H54 (cell line): ENCODE measurements at regions not wholly inside any gene's neighbourhood (a gene's known extent, or its start where the extent isn't known, plus 50 kb on each side); places are given as distances from the start of the nearest gene placed in this dataset.
"Not testable (repeated sequence)": the region's sequence is repeated elsewhere in the genome, so short reads cannot be mapped to it uniquely, and the experiment has no call there.

ENCODE experiments used
- DNase-seq: peaks from one replicate; pipeline ENCODE4 v3.0.0; 2011; ENCODE audit warnings: low spot score, mixed read lengths; ENCODE audit not compliant: insufficient read length
- FAIRE-seq: peaks from 3 replicates; lab custom pipeline; 2011; peaks lifted over from hg19 to GRCh38; lab: Jason Lieb, UNC
- POLR2A ChIP-seq: IDR thresholded peaks from 2 replicates; pipeline ENCODE4 v1.6.1; 2011; ENCODE audit warnings: low read depth, mild to moderate bottlenecking, low read length

DNA sequence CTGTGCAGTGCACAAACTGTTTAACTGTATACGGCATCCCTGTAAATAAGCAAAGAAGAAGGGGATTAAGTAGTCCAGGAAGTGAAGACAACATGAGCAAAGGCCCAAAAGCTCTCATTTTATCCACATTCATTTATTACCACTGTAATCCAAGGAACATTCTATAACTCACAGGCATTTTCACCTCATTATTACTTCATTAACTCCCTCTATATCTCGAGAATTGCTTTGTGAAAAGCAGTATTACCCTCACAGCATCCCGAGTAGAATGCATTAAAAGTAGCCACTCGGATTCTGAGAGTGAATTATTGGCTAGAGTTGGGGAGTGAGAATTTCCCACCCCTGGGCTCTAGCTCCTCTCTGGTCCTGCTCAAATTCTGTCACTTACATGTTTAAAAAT is 51.0 kb upstream of the CHCHD3 start:
- DNase-seq: no peak
- no peak for TF ChIP-seq POLR2A
- no peak for FAIRE-seq

DNA sequence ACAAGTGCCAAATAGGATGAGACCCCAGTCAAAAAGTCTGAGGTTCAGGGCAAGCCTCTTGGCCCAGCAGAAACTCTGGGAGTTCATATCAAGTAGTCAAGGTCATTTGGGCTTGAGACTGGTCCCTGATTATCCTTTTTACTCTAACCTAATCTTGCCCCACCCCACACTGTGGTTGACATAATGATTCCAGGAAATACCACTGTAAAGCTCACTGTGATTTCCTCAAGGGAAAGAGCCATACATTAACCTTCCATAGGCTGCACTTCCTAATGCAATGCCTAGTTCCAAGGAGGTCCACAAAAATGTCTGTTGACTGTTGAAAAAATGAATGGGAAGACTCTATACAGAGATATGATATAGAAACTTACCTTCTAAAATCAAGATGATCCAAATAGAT is 52.9 kb upstream of the CHCHD3 start:
- no peak for TF ChIP-seq POLR2A
- FAIRE-seq: no peak
- no peak for DNase-seq

DNA sequence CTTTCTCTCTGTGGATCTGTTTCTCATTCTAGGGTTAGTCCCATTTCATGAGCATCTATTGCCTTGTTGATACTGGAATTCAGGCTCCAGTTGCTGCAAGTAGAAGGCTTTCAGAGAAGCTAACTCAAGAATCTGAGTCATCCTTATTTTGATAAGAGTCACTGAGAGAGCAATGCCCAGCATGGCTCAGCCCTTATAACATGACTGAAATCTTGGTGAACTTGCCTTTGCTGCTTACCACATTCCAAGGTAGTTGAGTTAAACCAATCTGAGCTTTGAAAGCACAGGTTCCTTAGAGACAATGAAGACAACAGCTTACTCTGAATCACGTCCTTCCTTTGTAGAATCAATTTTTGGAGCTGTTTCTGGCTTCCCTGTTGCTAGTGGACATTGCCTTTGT is 53.6 kb upstream of the CHCHD3 start:
- FAIRE-seq: no peak
- DNase-seq: peak; percentile 5
- TF ChIP-seq POLR2A: no peak

GRCh38 chr7:133139350-133139749 is 57.5 kb upstream of the CHCHD3 start:
- DNase-seq: peak; percentile 10
- no peak for FAIRE-seq
- TF ChIP-seq POLR2A: no peak

GRCh38 chr7:133139801-133140200 is 57.9 kb upstream of the CHCHD3 start:
- no peak for TF ChIP-seq POLR2A
- FAIRE-seq (no peak), DNase-seq (no peak)

- DNase-seq (no peak), FAIRE-seq (no peak)
- no peak for TF ChIP-seq POLR2A
Measured at GRCh38 chr7:133140994-133141595, 59.2 kb upstream of the CHCHD3 start.

DNA sequence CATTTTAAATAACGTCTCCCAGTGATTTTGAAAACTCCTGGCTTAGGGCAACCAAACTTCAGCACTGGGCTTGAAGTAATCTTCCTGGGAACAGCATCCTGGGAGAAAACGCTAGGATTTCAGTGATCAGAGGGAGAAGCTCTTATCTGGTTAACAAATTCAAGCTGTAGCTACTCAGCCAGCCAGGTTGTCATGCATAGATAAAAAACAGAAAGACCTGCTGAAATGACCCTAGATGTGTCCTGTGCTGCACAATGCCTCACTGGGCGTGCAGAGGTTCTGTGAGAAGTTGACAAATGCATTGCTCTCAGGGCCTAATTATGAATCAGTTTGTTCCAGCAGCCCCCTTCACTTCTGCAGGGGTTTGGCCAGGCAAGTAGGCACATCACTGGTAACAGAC is 68.9 kb upstream of the CHCHD3 start:
- no peak for FAIRE-seq
- no peak for DNase-seq
- no peak for TF ChIP-seq POLR2A

- no peak for TF ChIP-seq POLR2A
- no peak for DNase-seq
- FAIRE-seq: no peak
Measured at GRCh38 chr7:133152875-133153274, 71.0 kb upstream of the CHCHD3 start.

GRCh38 chr7:133155146-133155545 is 73.3 kb upstream of the CHCHD3 start:
- TF ChIP-seq POLR2A: no peak
- no peak for DNase-seq
- no peak for FAIRE-seq

DNA sequence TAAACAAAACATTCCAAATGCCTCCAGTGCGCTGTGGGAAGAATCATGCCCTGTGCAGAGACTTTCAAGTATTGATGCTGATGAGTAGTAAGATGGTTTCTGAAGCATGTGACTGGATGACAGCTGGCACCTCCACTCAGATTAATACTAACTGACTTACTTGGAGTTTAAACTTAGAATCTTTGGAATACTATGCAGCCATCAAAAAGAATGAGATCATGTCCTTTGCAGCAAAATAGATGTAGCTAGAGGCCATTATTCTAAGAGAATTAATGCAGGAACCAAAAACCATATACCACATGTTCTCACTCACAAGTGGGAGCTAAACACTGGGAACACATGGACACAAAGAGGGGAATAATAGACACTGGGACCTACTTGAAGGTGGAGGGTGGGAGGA is 73.8 kb upstream of the CHCHD3 start:
- DNase-seq (no peak), FAIRE-seq (no peak)
- TF ChIP-seq POLR2A: no peak

GRCh38 chr7:133157045-133157444 is 75.2 kb upstream of the CHCHD3 start:
- TF ChIP-seq POLR2A: no peak
- no peak for FAIRE-seq

DNA sequence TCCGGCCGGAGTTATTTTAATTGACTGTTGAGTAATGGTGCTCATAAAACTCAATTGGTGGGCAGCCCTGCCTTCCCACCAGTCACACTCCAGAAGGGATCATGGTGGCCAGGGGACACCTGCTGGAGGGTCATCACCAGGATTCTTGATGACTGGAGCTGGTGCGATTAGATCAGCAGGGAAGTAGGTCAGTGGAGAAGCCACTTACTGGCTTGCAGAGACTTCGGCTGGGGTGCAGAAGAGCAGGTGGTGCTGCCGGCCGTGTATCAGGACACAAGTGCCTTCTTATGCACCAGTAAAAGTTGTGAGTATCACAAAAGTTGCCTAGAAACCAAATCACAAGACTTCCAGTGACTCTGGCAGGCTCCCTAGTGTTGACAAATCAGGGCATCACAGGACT is 82.6 kb upstream of the CHCHD3 start:
- DNase-seq (no peak), FAIRE-seq (no peak)
- TF ChIP-seq POLR2A: no peak

More at GRCh38 chr7:133157045-133157444, 75.2 kb upstream of the CHCHD3 start:
- no peak for DNase-seq

DNA sequence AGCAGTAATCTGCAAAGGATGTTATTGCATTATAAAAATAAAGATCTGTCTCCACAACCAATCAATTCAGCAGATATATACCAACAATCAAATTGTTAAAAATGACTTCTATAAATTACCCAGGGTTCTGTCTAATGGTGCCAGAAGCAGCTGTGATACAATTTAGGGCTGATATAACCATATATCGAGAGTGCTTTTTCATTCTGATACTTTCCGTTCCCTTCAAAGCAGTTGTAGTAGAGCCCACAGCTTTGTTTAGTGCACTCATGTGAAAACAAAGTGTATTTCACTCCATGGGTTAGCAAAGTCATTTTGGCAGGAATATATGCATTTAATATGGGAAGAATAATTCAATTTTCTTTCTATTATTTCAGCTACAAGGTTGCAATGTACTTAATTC is 83.1 kb upstream of the CHCHD3 start:
- no peak for FAIRE-seq

DNA sequence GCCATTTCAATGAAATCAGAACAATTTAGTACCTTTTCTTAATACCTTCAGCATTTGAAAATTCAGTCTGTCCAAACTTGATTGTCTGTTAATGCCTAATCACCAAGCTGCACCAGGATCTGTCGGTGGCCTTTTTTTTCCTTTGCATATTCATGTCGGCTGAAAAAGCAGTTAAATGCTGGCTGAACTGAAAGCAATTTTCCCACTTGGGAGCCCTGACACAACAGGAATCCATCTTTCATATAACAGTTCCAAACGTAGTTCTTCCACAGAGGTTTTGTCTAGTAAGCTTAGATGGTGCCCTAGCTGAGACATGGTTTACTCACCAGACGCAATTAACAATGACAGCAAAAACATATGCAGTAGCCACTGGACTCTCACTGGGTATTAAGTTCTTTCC is 83.6 kb upstream of the CHCHD3 start:
- FAIRE-seq (no peak), DNase-seq (no peak)
- no peak for TF ChIP-seq POLR2A

More for the DNA sequence above, 83.1 kb upstream of the CHCHD3 start:
- DNase-seq: no peak
- no peak for TF ChIP-seq POLR2A

DNA sequence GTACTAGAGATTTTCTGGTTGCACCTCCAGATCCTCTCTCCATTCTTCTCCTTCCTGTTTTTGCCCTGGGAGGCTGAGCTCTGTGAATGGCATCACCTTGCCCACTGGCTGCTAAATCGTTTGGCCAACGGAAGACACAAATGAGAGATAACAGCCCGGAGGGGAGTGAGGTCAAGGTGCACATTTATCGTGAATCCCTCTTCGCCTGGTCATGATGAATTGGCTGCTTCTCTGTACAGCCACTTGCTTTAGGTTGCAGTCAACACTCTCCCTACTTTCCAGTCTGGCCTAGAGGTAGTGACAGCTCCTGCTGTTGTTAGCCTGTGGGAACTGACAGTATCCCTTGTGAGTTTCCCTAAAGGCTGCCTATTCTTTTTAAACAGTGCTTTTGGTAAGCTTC is 85.4 kb upstream of the CHCHD3 start:
- TF ChIP-seq POLR2A: no peak
- no peak for DNase-seq
- FAIRE-seq: no peak

- not testable (repeated sequence) for DNase-seq, FAIRE-seq
Measured at GRCh38 chr7:133169167-133169822, 83.6 kb upstream of the EXOC4 start.

DNA sequence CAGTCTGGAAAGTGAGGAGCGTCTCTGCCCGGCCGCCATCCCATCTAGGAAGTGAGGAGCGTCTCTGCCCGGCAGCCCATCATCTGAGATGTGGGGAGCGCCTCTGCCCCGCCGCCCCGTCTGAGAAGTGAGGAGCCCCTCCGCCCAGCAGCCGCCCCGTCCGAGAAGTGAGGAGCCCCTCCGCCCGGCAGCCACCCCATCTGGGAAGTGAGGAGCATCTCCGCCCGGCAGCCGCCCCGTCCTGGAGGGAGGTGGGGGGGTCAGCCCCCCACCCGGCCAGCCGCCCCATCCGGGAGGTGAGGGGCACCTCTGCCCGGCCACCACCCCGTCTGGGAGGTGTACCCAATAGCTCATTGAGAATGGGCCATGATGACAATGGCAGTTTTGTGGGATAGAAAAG is 75.4 kb upstream of the EXOC4 start:
- not testable (repeated sequence) for FAIRE-seq, DNase-seq
